Osteocyte (in vitro differentiated cells): ENCODE measurements at regions not wholly inside any gene's neighbourhood (a gene's known extent, or its start where the extent isn't known, plus 50 kb on each side); places are given as distances from the start of the nearest gene placed in this dataset.

Experiments
- DNase-seq: peaks from one replicate; pipeline ENCODE4 v3.0.0; 2021; ENCODE audit warnings: mixed read lengths; ENCODE audit not compliant: unreplicated experiment; ENCODE audit errors: extremely low spot score
- H3K27ac Mint-ChIP-seq: one replicate; pipeline ENCODE4 v1.8.0; 2021; ENCODE audit warnings: mild to moderate bottlenecking, mixed read lengths; ENCODE audit not compliant: unreplicated experiment
- H3K27me3 Mint-ChIP-seq: one replicate; pipeline ENCODE4 v1.8.0; 2021; ENCODE audit warnings: mixed read lengths; ENCODE audit not compliant: unreplicated experiment
- H3K36me3 Mint-ChIP-seq: one replicate; pipeline ENCODE4 v1.8.0; 2021; ENCODE audit warnings: mixed read lengths; ENCODE audit not compliant: unreplicated experiment
- H3K4me1 Mint-ChIP-seq: one replicate; pipeline ENCODE4 v1.8.0; 2021; ENCODE audit warnings: mixed read lengths; ENCODE audit not compliant: unreplicated experiment
- H3K4me3 Mint-ChIP-seq: one replicate; pipeline ENCODE4 v1.8.0; 2021; ENCODE audit warnings: mild to moderate bottlenecking, moderate library complexity, mixed read lengths; ENCODE audit not compliant: unreplicated experiment
- H3K9me3 Mint-ChIP-seq: one replicate; pipeline ENCODE4 v1.8.0; 2021; ENCODE audit warnings: mixed read lengths; ENCODE audit not compliant: unreplicated experiment
- CTCF ChIP-seq: fragments of 200-600 bp; sonication (generic); IDR thresholded peaks from 2 replicates; pipeline ENCODE4 v1.5.0; 2021; ENCODE audit warnings: antibody characterized with exemption, mild to moderate bottlenecking, moderate library complexity

DNA sequence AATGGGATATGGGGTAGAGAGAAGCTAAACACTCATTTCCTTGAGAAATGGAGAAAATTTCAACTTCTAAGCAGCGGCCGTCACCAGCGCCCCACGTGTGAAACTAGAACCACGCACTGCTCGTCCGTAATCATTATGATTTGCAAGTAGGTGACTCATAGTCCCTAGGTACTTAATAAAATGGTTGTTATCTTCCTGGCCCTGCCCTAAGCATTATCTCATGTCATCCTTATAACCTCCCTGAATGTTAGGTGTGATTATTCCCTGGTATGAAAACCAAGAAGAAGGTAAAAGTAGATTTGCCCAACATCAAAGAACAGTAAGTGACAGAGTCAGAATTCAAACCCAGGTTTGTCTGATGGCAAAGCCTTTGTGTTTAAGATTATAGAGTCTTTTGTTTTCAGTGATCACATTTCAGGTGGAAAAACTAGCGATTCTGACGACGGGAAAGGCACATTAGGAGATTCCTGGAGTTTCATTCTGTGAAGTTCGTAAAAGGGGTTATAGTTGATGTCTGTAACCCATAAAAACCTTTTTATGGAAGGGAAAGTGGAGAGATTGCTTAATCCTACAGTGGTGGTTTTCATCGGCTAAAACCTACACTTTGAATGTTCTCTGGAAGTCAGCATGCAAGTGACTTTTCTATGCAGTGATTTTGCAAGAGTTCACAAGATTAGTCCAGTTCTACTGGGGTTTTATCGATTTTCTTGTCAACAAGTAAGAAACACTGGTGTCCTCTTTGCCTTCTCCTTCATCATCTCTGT lies 202.9 kb upstream of the WWC1 start:
- Mint-ChIP-seq H3K36me3 (no peaks in the 10 kb centered on the region), H3K27me3 (no peaks in the 10 kb centered on the region)

GRCh38 chr5:168089201-168089887 lies 202.1 kb upstream of the WWC1 start:
- no peaks in the 10 kb centered on the region for H3K9me3 Mint-ChIP-seq
- H3K4me1 Mint-ChIP-seq, result peaks cover 33% of the 10 kb centered on the region
- DNase-seq, result no peak
- H3K36me3 Mint-ChIP-seq, result no peaks in the 10 kb centered on the region
- H3K27ac Mint-ChIP-seq, result no peak overlapping the region
- H3K4me3 Mint-ChIP-seq, result no peak overlapping the region
- H3K27me3 Mint-ChIP-seq, result no peaks in the 10 kb centered on the region
- no peak for TF ChIP-seq CTCF

More for the DNA sequence above, 202.9 kb upstream of the WWC1 start:
- no peak for TF ChIP-seq CTCF
- Mint-ChIP-seq H3K9me3 (peaks cover 5% of the 10 kb centered on the region), H3K4me1 (peaks cover 29% of the 10 kb centered on the region), H3K4me3 (no peak overlapping the region), H3K27ac (no peak overlapping the region)
- no peak for DNase-seq

DNA sequence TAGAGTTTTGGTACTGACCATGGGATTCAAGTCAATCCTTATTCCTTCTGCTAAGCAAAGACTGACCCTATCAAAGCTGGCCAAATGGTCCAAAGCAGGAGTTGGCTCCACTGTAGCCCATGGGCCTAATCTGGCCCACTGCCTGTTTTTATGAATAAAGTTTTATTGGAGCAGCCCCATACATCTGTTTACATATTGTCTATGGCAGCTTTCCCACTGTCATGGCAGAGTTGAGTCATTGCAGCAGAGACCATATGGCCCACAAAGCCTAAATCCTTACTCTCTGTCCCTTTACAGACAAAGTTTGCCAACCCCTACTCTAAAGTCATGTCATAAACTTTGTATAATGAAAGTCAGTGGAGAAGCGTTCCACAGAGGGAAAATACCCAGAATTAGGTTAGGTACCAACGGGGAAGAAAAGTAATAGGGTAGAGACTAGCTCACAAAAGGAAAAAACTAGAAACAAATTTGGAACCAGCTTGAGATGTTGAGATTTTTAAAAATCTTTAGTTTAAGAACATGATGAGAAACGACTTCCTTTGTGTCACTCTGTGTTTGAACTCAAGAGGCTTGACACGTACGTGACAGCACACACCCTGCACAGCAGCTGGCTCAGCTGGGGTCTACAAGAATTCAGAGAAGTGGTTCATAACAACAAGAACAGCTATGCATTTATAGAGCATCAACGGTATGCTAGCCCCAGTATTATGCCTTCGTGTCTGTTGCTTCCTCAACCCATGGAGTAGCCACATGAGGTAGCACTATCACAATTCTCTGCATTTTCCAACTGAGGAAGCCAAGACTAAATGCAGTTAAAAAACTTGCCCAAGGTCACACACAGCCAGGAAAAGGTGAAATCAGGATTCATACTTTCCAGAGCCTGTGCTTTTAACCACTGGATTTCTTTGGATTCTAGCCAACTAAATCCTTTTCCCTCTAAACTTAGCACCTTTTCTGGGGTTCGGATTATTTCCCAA lies 198.9 kb upstream of the WWC1 start:
- Mint-ChIP-seq H3K4me3 (no peak overlapping the region), H3K27ac (no peak overlapping the region), H3K4me1 (peaks cover 14% of the 10 kb centered on the region), H3K36me3 (no peaks in the 10 kb centered on the region), H3K27me3 (no peaks in the 10 kb centered on the region), H3K9me3 (no peaks in the 10 kb centered on the region)
- DNase-seq, result no peak
- TF ChIP-seq CTCF, result no peak

DNA sequence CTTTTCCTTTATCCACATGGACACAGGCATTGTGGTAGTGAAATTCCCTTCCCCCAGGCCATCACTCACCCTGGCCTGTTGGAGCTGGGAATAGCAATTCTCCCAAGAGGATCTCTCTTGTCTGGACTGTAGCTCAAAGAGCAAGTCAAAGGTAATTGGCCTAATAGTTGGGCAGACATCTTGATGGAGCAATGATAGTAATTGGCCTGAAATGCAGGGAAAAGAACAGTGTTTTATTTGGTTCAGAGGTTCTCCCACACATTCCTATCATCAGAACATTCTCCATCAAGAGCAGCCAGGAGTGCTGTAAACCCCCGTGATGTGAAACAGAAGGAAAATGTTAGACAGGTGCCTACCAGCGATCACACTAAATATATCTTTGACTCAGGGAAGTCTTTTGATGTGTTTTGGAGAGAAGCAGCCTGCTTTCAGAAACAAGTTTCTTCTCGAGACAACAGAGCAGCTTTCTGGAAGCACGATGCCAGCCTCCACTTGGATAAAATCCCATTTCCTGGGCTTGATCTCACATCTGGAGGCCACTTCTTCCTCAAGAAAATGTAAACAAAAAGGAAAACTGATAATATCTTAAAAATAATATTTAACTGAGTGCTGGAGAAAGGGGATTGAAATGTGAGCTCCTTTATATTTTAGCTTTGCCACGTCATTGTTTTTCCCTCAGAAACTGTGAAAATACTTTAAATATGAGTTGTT lies 198.1 kb upstream of the WWC1 start:
- Mint-ChIP-seq H3K27ac (peak overlapping the region; percentile 36), H3K4me3 (no peak overlapping the region), H3K9me3 (no peaks in the 10 kb centered on the region), H3K36me3 (no peaks in the 10 kb centered on the region), H3K27me3 (no peaks in the 10 kb centered on the region), H3K4me1 (peaks cover 14% of the 10 kb centered on the region)
- no peak for DNase-seq
- no peak for TF ChIP-seq CTCF
